K562 (cell line): ENCODE measurements at regions not wholly inside any gene's neighbourhood (a gene's known extent, or its start where the extent isn't known, plus 50 kb on each side); places are given as distances from the start of the nearest gene placed in this dataset.
"Not testable (repeated sequence)": the region's sequence is repeated elsewhere in the genome, so short reads cannot be mapped to it uniquely, and the experiment has no call there.

ENCODE experiments used
- ATAC-seq: fragments of 200-7000 bp; cut with Tn5 transposase; 3 replicates; pipeline ENCODE4 v1.9.1; 2020; ENCODE audit warnings: moderate library complexity
- BruUV-seq: library from RNA; stranded (reverse); fragments of 400-500 nt; replicated peaks from 2 replicates; lab custom pipeline; 2021; lab: Mats Ljungman, UMichigan
- CTCF ChIA-PET: fragments of 300-600 bp; formaldehyde crosslinking; extraction: SDS; loops from one replicate; lab custom pipeline; 2021; ENCODE audit warnings: low intra/inter-chr PET ratio; lab: Yijun Ruan, JAX
- POLR2A ChIA-PET: fragments of 300-600, 350-650 bp; sonication (Branson Sonifier 250); formaldehyde crosslinking; extraction: SDS; loops from one replicate; lab custom pipeline; 2021; ENCODE audit warnings: antibody characterized with exemption, inconsistent platforms; lab: Yijun Ruan, JAX
- DNase-seq, 4 experiments: peaks; one replicate each; pipeline versions ENCODE4 v3.0.0 to v3.0.0-alpha.2; 2011 to 2018; ENCODE audit warnings: low spot score in 3 of 4, mixed read lengths in 3 of 4; ENCODE audit errors: extremely low read depth in 1 of 4
- FAIRE-seq: peaks from 2 replicates; lab custom pipeline; 2011; peaks lifted over from hg19 to GRCh38; lab: Jason Lieb, UNC
- H2AFZ ChIP-seq: 2 replicates; pipeline ENCODE4 v1.6.0; 2011; ENCODE audit warnings: low read depth, low read length, control low read depth, inconsistent platforms
- H3K27ac ChIP-seq: fragments of 200-600 bp; 3 replicates; pipeline ENCODE4 v1.8.0; 2011; ENCODE audit warnings: low read depth, mild to moderate bottlenecking, control low read depth, inconsistent platforms, low read length, moderate library complexity, mixed read lengths; ENCODE audit errors: extremely low read depth
- H3K27me3 ChIP-seq, 2 experiments: fragments of 300-600 bp in 1 of 2; 2 replicates in 1 of 2; 3 replicates in 1 of 2; pipeline versions ENCODE4 v1.6.0 to v1.8.0; 2011; ENCODE audit warnings: inconsistent platforms in 2 of 2, low read length in 2 of 2, mild to moderate bottlenecking in 1 of 2, mixed read lengths in 1 of 2, moderate library complexity in 1 of 2; ENCODE audit not compliant: control insufficient read depth in 2 of 2, insufficient read depth in 2 of 2
- H3K36me3 ChIP-seq: fragments of 300-600 bp; 3 replicates; pipeline ENCODE4 v1.8.0; 2011; ENCODE audit warnings: mild to moderate bottlenecking, low read length, inconsistent platforms; ENCODE audit not compliant: control insufficient read depth, insufficient read depth
- H3K4me1 ChIP-seq, 2 experiments: fragments of 200-600 bp in 1 of 2; replicated peaks in 1 of 2; 2 replicates in 1 of 2; 3 replicates in 1 of 2; pipeline versions ENCODE4 v1.5.1 to v1.8.0; 2011; ENCODE audit warnings: inconsistent platforms in 2 of 2, low read length in 2 of 2, mild to moderate bottlenecking in 1 of 2, mixed read lengths in 1 of 2, moderate library complexity in 1 of 2; ENCODE audit not compliant: control insufficient read depth in 2 of 2, insufficient read depth in 2 of 2
- H3K4me2 ChIP-seq: 2 replicates; pipeline ENCODE4 v1.6.1; 2011; ENCODE audit warnings: low read length, control low read depth, inconsistent platforms, mixed read lengths; ENCODE audit not compliant: insufficient read depth
- H3K4me3 ChIP-seq: fragments of 200-600 bp; sonication (generic), shearing (Covaris generic); 2 replicates; pipeline ENCODE4 v1.5.1; 2016; ENCODE audit warnings: control low read depth, inconsistent platforms
- H3K79me2 ChIP-seq: fragments of 200-600 bp; 3 replicates; pipeline ENCODE4 v1.8.0; 2011; ENCODE audit warnings: low read length, inconsistent platforms; ENCODE audit not compliant: control insufficient read depth, insufficient read depth
- H3K9ac ChIP-seq, 2 experiments: 2 replicates each; pipeline versions ENCODE4 v1.6.0 to v1.6.1; 2011; ENCODE audit warnings: low read depth in 2 of 2, low read length in 2 of 2, control low read depth in 1 of 2, inconsistent platforms in 1 of 2, mild to moderate bottlenecking in 1 of 2, mixed read lengths in 1 of 2; ENCODE audit not compliant: insufficient read depth in 1 of 2
- H3K9me1 ChIP-seq: one replicate; pipeline ENCODE4 v1.6.0; 2011; ENCODE audit warnings: inconsistent platforms, mild to moderate bottlenecking, low read length, moderate library complexity; ENCODE audit not compliant: control insufficient read depth, insufficient read depth
- H3K9me3 ChIP-seq: replicated peaks from 2 replicates; pipeline ENCODE4 v1.5.1; 2011; ENCODE audit warnings: low read depth, low read length, inconsistent platforms; ENCODE audit not compliant: control insufficient read depth, insufficient read depth
- H4K20me1 ChIP-seq: replicated peaks from 2 replicates; pipeline ENCODE4 v1.6.1; 2011; ENCODE audit warnings: low read length, inconsistent platforms, mixed read lengths; ENCODE audit not compliant: control insufficient read depth, insufficient read depth
- ARID1B ChIP-seq: fragments of 450-650 bp; IDR thresholded peaks from 2 replicates; pipeline ENCODE4 v1.6.1; 2016; ENCODE audit warnings: antibody characterized with exemption, mild to moderate bottlenecking, inconsistent platforms
- ATF1 ChIP-seq, 2 experiments: fragments of 450-650 bp in 1 of 2; IDR thresholded peaks; 2 replicates each; pipeline ENCODE4 v1.6.1; 2016; ENCODE audit warnings: missing compliant biosample characterization in 1 of 2, missing genetic modification characterization in 1 of 2
- CREM ChIP-seq: IDR thresholded peaks from 2 replicates; pipeline ENCODE4 v1.6.1; 2014; ENCODE audit warnings: antibody characterized with exemption, low read depth
- CTBP1 ChIP-seq: fragments of 450-650 bp; IDR thresholded peaks from 2 replicates; pipeline ENCODE4 v1.6.1; 2016; ENCODE audit warnings: borderline replicate concordance
- CXXC5 ChIP-seq: fragments of 250-450 bp; sonication (Bioruptor Pico); IDR thresholded peaks from 2 replicates; pipeline ENCODE4 v1.8.0; 2022; ENCODE audit warnings: inconsistent platforms, mild to moderate bottlenecking, moderate library complexity
- FOXA3 ChIP-seq, 2 experiments: fragments of 450-650 bp in 1 of 2; sonication (generic) in 1 of 2; formaldehyde crosslinking; IDR thresholded peaks in 1 of 2; conservative IDR thresholded peaks in 1 of 2; 2 replicates each; pipeline versions ENCODE4 v1.4.0 to v1.8.0; 2020 to 2022; ENCODE audit warnings: mild to moderate bottlenecking in 2 of 2, missing genetic modification reagents in 1 of 2
- FOXK2 ChIP-seq, 2 experiments: fragments of 450-650 bp; IDR thresholded peaks in 1 of 2; conservative IDR thresholded peaks in 1 of 2; 2 replicates each; pipeline ENCODE4 v1.6.1; 2016; ENCODE audit warnings: low read depth in 2 of 2, mild to moderate bottlenecking in 1 of 2
- HNRNPLL ChIP-seq: fragments of 200-400 bp; formaldehyde crosslinking; IDR thresholded peaks from 2 replicates; pipeline ENCODE4 v1.6.1; 2017; ENCODE audit warnings: low read length, low read depth, mild to moderate bottlenecking; ENCODE audit not compliant: poor library complexity, severe bottlenecking
- LCOR ChIP-seq: sonication (generic); formaldehyde crosslinking; IDR thresholded peaks from 2 replicates; pipeline ENCODE4 v1.8.0; 2022; ENCODE audit warnings: mild to moderate bottlenecking, missing genetic modification reagents
- NFIC ChIP-seq: fragments of 450-650 bp; IDR thresholded peaks from 2 replicates; pipeline ENCODE4 v1.6.1; 2017; ENCODE audit warnings: mild to moderate bottlenecking, inconsistent platforms
- RAD21 ChIP-seq, 2 experiments: fragments of 250-450 bp in 1 of 2; fragments of 450-650 bp in 1 of 2; sonication (Bioruptor Pico) in 1 of 2; formaldehyde crosslinking in 1 of 2; IDR thresholded peaks in 1 of 2; conservative IDR thresholded peaks in 1 of 2; 2 replicates each; pipeline versions ENCODE4 v1.4.0 to v1.8.0; 2020 to 2022; ENCODE audit warnings: mild to moderate bottlenecking in 2 of 2, moderate library complexity in 1 of 2
- SOX6 ChIP-seq: fragments of 450-650 bp; IDR thresholded peaks from 2 replicates; pipeline ENCODE4 v1.6.1; 2014; ENCODE audit warnings: mild to moderate bottlenecking
- WGBS: fragments of 100-300 bp; shearing (Covaris generic); methylation state at CpG from one replicate; pipeline ENCODE4 v1.1.6; 2016; ENCODE audit warnings: low coverage, mixed read lengths; ENCODE audit not compliant: insufficient coverage; ENCODE audit errors: missing lambda C conversion rate; 5-methylcytosine and 5-hydroxymethylcytosine counted together
- in situ Hi-C: fragments of 300-500 bp; cut with MboI; formaldehyde crosslinking; loops from 4 replicates; pipeline ENCODE4 v1.15.0; 2018; ENCODE audit warnings: inconsistent platforms, mixed read lengths
- intact Hi-C: fragments of 100-400 bp; cut with micrococcal nuclease; formaldehyde crosslinking; loops from 2 replicates; pipeline ENCODE4 v1.14.2; 2022
- TF ChIP-seq, protein P1 (sequence below): fragments of 450-650 bp; formaldehyde crosslinking; IDR thresholded peaks from 2 replicates; pipeline ENCODE4 v1.4.0; 2020; ENCODE audit warnings: mild to moderate bottlenecking, moderate library complexity

DNA sequence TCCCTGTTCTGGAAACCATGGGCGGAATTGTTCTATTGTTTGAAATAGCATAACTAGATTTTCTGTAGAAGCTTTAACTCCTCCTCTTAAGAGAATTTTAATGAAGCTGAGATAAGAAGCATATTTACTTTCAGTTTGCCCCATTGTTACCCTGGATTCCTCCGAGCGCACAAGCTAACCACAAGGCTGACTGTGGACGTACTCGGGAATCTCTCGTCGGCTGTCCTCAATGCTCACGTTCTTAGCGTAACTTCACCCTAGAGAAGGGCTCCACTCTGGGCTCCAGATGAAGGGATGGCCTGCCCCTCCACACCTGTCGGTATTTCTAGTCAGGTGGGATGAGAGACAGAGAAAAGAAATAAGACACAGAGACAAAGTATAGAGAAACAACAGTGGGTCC lies 76.7 kb upstream of the ZNF195 start:
- H3K4me3 ChIP-seq, POLR2A ChIA-PET, H3K4me1 ChIP-seq, H3K79me2 ChIP-seq, CTCF ChIA-PET, H4K20me1 ChIP-seq, BruUV-seq, H3K27ac ChIP-seq, ATAC-seq, H3K36me3 ChIP-seq, H3K9me1 ChIP-seq, H3K9me3 ChIP-seq, H3K27me3 ChIP-seq, FAIRE-seq: not testable (repeated sequence)
- Histone ChIP-seq H2AFZ (peak overlapping the region; percentile 74; the same call in 1 of the 2 replicates), H3K4me2 (peak overlapping the region; percentile 37; the same call in 1 of the 2 replicates), H3K9ac (peak overlapping the region in 1 of 2 experiments; percentile 35; a peak in 1 of 4 replicates)
- peak in 1 of 2 experiments; percentile 50; a peak in 1 of 4 replicates for TF ChIP-seq FOXA3 (CRISPR knock-in tag; conservative IDR thresholded peaks at IDR 0.05 in 1 of 2, IDR thresholded peaks at IDR 0.05 in 1 of 2)
- peak; percentile 47; the same call in 1 of the 2 replicates for TF ChIP-seq SOX6
- TF ChIP-seq HNRNPLL = peak; percentile 81
- peak in 1 of 4 experiments; percentile 11 for DNase-seq
- in situ Hi-C loops (loop anchor here (25.0 kb wide), 1 partner anchor 357 kb away; the partner anchor contains the start of gene PGAP2), intact Hi-C loops (loop anchor here (10.0 kb wide), 1 partner anchor 149 kb away; no protein-coding TSS in a partner anchor)
- WGBS = 6% methylated on average over 10 of the region's 10 CpGs

DNA sequence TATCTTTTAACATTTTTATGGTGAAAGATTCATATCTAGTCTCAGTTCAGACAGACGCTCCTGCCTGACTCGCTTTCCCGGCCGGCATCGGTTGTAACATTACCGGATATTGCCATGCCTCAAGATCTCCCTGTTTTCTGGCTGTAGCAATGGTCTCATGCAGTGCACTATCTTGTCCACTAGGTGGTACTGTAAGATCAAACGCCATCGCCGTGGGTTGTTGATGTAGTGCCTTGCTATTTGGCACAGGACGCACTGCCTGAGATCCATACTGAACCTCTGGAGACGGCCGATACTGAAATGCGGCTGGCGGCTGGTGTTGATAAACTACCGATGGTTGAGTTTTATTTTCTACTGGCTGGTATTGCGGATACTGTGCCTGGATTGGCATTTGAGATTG lies 75.9 kb upstream of the ZNF195 start:
- Histone ChIP-seq H3K4me2 (peak overlapping the region; percentile 37; the same call in 1 of the 2 replicates), H2AFZ (peak overlapping the region; percentile 51; the same call in 1 of the 2 replicates)
- H3K9ac ChIP-seq; CTCF ChIA-PET; H3K9me1 ChIP-seq; POLR2A ChIA-PET; H3K27me3 ChIP-seq; BruUV-seq; H3K4me3 ChIP-seq; H3K36me3 ChIP-seq; H3K79me2 ChIP-seq; ATAC-seq; H3K27ac ChIP-seq; H3K9me3 ChIP-seq; H4K20me1 ChIP-seq; H3K4me1 ChIP-seq; TF ChIP-seq ATF1 (CRISPR knock-in tag; IDR thresholded peaks at IDR 0.05): not testable (repeated sequence)
- DNase-seq = peak in 1 of 4 experiments; percentile 67
- 1% methylated on average over 16 of the region's 16 CpGs for WGBS
- in situ Hi-C loops (loop anchor here (25.0 kb wide), 1 partner anchor 357 kb away; the partner anchor contains the start of gene PGAP2), intact Hi-C loops (loop anchor here (10.0 kb wide), 1 partner anchor 150 kb away; no protein-coding TSS in a partner anchor)
- FAIRE-seq = peak; percentile 60
- 0 out of 2 replicates have a peak, but pooled peaks have one; percentile 28 for TF ChIP-seq LCOR
- TF ChIP-seq CXXC5 (CRISPR knock-in tag) = peak; percentile 35
- TF ChIP-seq CTBP1 = peak; percentile 61; the same call in 1 of the 2 replicates
- TF ChIP-seq NFIC = peak; percentile 26; the same call in 1 of the 2 replicates
- 0 out of 2 replicates have a peak, but pooled peaks have one; percentile 9 for TF ChIP-seq CREM
- TF ChIP-seq, protein P1, sequence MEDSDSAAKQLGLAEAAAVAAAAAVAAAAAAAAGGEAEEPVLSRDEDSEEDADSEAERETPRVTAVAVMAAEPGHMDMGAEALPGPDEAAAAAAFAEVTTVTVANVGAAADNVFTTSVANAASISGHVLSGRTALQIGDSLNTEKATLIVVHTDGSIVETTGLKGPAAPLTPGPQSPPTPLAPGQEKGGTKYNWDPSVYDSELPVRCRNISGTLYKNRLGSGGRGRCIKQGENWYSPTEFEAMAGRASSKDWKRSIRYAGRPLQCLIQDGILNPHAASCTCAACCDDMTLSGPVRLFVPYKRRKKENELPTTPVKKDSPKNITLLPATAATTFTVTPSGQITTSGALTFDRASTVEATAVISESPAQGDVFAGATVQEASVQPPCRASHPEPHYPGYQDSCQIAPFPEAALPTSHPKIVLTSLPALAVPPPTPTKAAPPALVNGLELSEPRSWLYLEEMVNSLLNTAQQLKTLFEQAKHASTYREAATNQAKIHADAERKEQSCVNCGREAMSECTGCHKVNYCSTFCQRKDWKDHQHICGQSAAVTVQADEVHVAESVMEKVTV (CRISPR knock-in tag) = peak; percentile 90
- TF ChIP-seq FOXA3 (CRISPR knock-in tag; conservative IDR thresholded peaks at IDR 0.05 in 1 of 2, IDR thresholded peaks at IDR 0.05 in 1 of 2) = 0 out of 4 replicates have a peak, but pooled peaks of 1 of the 2 experiments have one; percentile 18
- TF ChIP-seq ATF1 (tag; IDR thresholded peaks at IDR 0.05) = peak; percentile 29; the same call in 1 of the 2 replicates
- TF ChIP-seq SOX6 = peak; percentile 21; the same call in 1 of the 2 replicates
- peak; percentile 74 to 84; a peak in 3 of 4 replicates for TF ChIP-seq FOXK2 (conservative IDR thresholded peaks at IDR 0.05 in 1 of 2, IDR thresholded peaks at IDR 0.05 in 1 of 2; ENCODE audit: low read depth in 2 of 2)
- TF ChIP-seq RAD21 (CRISPR knock-in tag; conservative IDR thresholded peaks at IDR 0.05 in 1 of 2, IDR thresholded peaks at IDR 0.05 in 1 of 2) = peak; percentile 85
- TF ChIP-seq ARID1B = 0 out of 2 replicates have a peak, but pooled peaks have one; percentile 29
